ENCODE measurements at regions not wholly inside any gene's neighbourhood (a gene's known extent, or its start where the extent isn't known, plus 50 kb on each side); places are given as distances from the start of the nearest gene placed in this dataset.

DNA sequence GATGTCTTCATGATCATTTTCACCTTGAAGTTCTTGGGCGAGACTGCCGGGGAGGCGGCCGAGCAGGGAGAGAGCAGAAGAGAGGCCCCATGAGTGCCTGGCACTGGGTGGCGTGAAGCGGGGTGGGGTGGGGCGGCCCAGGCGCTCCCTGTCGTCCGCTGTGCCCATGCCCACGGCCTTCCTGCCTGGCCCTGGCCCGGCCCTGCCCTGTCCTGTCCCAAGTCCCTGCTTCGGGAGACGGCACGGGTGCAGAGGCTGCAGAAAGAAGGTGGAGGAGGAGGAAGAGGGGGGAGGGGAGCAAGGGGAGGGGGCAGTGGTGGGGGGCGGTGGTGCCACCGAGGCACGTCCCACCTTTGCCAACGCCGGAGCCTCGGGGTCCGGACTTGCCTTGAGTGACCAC is 118.4 kb downstream of the PTPRS start:
- TF ChIP-seq, protein P1, sequence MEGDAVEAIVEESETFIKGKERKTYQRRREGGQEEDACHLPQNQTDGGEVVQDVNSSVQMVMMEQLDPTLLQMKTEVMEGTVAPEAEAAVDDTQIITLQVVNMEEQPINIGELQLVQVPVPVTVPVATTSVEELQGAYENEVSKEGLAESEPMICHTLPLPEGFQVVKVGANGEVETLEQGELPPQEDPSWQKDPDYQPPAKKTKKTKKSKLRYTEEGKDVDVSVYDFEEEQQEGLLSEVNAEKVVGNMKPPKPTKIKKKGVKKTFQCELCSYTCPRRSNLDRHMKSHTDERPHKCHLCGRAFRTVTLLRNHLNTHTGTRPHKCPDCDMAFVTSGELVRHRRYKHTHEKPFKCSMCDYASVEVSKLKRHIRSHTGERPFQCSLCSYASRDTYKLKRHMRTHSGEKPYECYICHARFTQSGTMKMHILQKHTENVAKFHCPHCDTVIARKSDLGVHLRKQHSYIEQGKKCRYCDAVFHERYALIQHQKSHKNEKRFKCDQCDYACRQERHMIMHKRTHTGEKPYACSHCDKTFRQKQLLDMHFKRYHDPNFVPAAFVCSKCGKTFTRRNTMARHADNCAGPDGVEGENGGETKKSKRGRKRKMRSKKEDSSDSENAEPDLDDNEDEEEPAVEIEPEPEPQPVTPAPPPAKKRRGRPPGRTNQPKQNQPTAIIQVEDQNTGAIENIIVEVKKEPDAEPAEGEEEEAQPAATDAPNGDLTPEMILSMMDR (IDR thresholded peaks at IDR 0.05), result no peak

DNA sequence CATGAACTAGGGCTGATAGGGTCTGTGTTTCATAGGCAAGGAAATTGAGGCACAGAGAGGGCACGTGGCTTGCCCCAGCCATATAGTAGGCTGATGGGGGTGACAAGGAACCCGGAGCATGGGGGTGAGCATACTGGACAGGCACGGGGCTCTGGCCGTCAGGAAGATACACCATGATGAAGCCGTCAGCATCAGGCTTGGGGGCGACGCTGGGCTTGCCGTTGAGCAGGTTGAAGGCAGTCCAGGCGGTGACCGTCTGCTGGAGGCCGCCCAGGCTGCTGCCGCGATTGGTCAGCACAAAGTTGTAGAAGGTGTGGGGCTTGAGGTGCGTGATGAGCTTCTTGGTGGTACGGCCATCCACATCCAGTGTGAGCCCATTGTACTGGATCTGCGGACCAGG is 119.7 kb downstream of the PTPRS start:
- TF ChIP-seq, protein P1 (IDR thresholded peaks at IDR 0.05), result no peak

DNA sequence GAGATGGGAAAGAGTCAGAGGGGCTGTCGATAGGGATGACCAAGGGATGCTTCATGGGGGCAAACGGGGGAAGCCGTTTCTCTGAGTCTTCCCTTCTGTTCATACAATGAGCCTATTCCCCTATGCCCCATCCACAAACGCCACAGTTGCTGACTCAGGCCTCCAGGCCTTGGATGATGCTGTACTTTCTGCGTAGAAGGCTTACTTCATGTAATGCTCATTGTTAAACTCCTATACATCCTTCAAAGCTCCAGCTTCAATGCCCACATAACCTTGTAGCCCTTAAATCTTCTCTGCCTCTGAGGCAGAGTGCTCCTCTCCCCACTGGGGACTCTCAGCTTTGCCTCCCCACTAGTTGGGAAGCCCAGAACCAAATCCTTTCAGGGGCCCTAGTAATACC is 120.3 kb downstream of the PTPRS start:
- TF ChIP-seq, protein P1 (IDR thresholded peaks at IDR 0.05), result no peak

DNA sequence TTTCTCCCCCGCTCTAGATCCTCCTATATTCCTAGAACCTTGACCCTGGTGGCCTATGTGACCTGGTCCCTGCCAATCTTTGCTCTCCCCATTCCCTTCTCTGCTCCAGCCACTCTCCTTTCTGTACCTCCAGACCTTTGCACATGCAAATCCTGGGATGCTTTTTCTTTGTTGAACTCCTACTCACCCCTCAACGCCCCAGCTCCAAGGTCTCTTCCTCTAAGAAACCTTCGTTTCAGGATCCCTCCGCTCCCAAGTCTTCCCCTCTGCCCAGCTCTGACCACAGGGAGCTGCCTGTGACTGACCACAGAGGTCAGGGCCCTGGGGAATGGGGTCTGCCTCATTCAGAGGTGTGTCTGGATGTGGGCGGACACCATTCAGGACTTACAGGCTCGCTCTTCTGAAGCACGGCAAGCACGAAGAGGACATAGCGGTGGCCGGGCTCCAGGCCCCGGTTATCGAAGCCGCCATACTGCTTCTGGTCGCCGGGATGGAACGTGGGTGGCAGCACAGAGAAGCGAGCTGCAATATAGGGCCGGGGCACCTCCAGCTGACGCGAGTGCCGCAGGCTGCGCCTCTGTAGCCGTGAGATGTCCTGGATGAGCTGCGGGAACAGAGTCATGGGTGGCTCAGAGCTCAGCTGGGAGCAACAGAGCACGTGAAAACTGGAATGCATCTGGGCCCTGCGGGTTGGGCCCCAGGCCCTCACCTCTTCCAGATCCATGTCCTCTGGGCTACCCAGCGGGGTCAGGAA is 120.9 kb downstream of the PTPRS start:
- TF ChIP-seq, protein P1 (IDR thresholded peaks at IDR 0.05), result no peak

DNA sequence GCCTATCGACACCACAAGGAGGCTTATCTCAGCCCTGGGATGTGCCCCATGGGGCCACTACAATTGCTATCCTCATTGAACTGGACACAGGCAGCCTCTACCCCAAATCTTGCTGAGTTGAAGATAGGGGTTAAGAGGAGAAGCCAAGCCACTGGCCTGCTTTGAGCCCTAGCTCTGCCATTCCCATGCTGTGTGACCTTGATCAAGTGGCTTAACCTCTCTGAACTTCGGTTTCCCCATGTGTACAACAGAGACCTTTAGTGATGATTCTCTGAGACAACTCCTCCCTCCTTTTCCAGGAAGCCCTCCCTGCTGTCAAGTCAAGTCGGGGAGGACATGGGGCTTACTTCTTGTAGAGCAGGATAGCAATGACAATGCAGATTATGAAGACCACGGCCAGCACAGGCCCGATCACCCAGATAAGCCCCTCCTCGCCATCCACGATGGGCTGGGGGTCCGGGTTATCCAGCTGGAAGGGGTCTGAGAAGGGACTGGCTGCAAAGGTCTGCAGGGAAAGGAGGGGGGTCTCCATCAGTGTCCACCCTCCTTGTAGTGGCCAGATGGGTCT is 121.6 kb downstream of the PTPRS start:
- TF ChIP-seq, protein P1 (IDR thresholded peaks at IDR 0.05), result no peak

DNA sequence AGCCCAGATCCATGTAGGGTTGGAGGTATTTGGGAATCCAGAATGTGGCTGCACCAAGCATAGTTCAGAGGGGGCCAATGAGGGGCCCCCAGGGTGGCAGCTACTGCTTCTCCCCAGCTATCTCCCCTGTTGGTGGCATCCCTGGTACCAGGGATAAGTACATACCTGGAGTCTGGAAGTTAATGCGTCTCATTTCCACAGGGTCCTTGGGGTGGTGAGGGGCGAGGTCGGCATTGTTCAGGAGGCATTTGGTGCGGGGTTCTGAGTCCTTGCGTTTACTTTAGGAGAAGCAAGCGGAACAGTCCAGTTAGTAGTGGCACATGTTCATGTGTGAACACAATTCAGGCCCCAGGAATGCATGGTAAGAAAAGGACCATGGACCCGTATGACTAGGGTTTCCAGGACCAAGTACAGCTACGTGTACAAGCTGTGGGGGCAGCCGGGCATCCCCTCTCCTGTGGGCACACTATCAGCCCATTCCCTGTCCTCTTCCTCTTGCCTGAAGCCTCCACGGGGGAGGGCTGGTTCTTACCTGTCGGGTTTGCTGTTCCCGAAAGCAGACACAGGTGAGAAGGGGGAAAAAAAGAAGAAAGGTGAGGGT is 122.3 kb downstream of the PTPRS start:
- TF ChIP-seq, protein P1 (IDR thresholded peaks at IDR 0.05), result no peak

DNA sequence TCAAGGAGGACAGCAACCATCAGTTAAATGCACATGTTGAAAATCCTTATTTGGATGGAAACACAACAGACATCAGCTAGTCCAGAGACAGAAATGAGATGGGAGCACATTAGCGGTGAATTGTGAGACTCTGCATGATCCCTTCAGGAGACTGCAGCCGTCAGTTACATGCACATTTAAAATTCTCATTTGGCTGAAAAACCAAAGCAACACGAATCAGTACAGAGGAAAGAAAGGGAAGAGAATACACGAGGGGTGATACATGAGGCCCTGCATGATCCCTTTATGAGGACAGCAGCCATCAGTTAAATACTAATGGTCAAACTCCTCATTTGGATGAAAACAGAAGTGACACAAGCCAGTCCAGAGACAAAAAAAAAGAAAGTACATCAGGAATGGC is 123.4 kb downstream of the PTPRS start:
- TF ChIP-seq, protein P1 (IDR thresholded peaks at IDR 0.05), result no peak

All from LNCAP (cell line).